ENCODE measurements at regions not wholly inside any gene's neighbourhood (a gene's known extent, or its start where the extent isn't known, plus 50 kb on each side); places are given as distances from the start of the nearest gene placed in this dataset.
"Not testable (repeated sequence)": the region's sequence is repeated elsewhere in the genome, so short reads cannot be mapped to it uniquely, and the experiment has no call there.

- DNase-seq = no peak
These were observed 121.1 kb upstream of the SYT13 start for GRCh38 chr11:45407226-45407625.

DNA sequence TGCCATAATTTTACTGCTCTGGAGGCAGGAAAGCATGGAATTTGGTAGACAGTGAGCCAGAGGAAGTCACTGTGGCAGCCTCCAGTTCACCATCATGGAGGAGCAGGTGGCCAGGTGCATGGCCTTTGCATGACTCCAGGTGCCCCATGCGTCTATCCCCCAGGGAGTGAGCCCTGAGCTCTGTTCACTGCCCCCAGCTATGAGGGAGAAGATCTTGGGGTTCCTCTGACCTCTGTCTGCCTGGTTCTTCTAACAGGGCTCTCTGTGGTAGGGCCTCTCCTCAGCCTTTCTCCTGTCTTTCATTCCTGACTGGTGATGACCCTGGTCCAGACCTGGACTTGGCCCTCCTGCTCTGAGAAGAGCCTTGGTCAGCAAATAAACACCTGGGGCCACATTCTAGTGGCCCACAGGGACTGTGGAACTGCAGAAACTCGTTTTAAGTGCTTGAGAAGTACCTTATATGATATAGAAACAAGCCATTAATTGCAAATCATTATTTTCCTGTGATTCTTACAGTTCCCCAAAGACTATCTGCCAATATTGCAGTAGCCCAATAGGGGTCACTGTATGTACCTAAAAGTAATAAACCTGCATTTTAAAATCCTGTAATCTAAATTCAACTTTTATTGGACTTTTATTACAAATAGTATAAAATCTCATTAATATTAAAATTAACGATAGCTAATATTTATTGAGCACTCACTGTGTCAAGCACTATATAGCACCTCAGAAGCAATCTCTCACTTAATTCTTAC is 120.0 kb upstream of the SYT13 start:
- DNase-seq = no peak

GRCh38 chr11:45403521-45403920 is 117.4 kb upstream of the SYT13 start:
- not testable (repeated sequence) for DNase-seq

GRCh38 chr11:45402049-45402630 is 116.0 kb upstream of the SYT13 start:
- no peak for DNase-seq

DNA sequence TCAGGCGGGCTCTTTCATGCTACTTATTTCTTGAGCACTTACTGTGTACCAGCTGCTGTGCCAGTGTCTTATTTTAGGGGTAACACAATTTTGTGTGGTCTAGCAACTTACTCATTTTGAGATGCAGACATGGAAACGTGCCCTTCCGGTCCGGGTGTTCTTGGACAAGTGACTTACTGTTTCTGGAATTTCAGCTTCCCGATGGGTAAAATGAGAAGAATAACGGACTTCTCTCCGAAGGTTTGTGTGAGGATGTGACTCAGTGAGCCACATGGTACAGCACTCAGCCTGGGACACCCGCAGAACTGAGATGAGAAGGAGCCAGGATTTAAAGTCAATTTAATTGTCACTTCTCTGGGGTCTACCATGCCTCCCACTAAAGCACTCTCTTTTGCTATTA is 114.5 kb upstream of the SYT13 start:
- no peak for DNase-seq

DNA sequence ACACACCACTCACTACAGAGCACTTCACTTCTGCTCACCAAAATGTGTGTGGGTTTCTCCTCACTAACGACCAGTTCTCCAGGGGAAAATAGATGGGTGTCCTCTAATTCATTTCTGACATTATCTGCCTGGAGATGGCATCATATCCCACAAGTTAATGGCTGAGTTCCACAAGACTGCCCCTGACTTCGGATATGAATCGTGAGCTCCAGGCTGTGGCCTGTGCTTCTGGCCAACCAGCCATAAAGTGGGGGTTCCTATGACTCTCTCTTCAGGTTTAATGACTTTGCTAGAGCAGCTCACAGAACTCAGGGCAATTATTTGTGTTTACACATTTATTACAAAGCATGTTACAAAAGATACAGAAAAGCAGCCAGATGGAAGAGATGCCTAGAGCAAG is 113.0 kb upstream of the SYT13 start:
- peak in 1 of 14 donors; percentile 9 for DNase-seq

DNA sequence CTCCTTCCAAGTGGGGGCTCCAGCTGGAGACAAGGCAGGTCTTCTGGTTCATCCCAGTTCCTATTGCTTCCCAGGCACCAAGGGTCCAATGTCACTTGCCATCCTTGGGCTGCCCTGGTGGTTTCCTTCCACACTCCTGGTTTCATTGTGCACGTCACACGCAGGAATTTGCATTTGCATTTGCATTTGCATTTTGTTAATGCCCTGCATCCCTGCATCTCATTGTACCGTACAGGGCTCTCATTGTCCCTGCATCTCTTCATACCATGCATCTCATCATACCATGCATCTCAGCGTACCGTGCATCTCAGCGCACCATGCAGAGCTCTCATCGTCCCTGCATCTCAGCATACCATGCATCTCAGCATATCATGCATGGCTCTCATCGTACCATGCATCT is 112.2 kb upstream of the SYT13 start:
- no peak for DNase-seq

GRCh38 chr11:45396394-45396793 is 110.3 kb upstream of the SYT13 start:
- DNase-seq = no peak

DNA sequence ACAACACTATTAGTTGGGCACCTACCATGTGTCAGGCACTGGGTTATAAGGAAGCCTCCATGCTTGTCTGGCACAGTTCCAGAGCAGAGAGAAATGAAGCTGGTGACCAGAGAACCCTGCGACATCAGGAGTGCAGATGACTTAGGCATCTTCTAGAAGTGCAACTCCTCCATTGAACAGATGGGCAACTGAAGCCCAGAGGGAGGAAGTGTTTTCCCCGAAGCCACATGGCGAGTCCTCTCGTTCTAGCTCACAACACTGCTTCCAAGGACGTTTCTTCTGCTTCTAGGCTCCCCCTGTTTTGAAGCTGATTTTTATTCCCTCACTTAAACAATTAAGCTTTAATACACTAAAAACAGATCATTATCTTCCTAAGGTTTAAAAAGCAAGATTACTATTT is 109.8 kb upstream of the SYT13 start:
- DNase-seq = no peak

DNA sequence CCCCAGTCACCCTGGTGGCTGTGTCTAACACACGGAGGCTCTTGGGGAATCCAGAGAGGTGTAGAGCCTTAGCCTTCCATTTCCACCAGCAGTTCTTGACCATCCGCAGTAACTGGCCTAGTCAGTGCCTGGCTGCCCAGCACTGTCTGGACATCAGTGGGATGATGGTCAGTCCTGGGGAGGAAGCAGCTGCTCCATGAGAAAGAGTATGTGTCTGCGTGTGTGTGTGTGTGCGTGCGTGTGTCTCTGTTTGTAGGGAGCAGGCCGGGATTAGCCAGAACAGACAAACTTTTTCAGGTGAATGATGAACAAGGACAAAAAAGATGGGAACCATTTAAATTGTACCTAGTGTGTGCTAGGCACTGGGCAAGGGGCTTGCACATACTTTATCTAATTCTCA is 109.3 kb upstream of the SYT13 start:
- DNase-seq = no peak

DNA sequence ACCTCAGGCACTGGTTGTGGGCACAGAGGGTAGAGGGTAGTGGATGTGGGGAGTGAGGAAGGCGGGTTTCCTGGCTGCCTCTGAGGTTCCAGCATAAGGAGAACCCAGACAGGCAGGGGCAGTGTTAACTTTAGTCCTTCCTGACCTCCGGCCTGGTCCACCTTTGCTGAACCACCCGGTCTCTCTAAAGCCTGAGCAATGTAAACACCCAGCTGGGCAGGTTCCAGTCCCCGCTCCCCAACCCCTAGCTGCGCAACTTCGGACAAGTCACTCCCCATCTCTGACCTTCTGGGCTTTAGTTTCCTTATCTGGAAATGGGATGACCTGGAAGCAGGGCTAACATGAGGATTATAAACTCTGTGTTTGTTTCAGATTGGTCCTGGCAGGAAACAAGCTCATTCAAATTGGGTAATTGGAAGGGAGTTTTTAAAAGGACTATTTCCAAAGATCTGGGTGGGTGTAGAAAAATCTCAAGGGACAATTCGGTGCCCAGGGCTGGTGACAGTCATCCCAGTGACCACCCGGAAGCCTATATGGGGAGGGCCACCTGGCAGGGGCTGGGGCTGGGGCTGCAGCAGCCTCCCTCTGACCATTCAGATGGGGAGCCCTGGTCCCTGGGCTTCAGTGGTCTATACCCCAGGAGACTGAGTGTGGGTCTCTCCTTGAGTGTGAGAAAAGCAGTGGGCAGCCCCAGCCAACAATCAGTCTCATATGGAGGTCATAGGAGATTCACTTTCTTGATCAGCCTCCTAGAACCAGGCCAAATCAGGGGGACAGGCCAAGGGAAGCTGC is 108.3 kb upstream of the SYT13 start:
- no peak for DNase-seq

DNA sequence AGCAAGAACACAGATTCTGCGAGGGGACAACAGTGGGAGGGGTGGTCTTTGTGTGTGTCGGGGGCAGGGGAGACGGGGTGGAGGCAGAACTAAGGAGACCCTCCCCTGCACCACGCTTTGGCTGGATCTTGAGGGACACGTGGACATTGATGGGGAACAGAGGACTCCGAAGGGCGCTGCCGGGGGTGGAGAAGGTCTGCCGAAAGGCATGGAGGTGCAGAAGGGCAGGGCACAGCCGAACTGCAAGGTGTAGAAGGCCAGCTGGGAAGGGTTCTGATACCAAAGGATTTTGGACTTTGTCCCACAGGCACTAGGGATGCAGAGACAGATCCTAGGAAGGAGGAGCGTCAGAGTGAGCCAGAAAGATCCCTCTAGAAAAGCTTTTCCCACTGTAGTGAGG is 107.7 kb upstream of the SYT13 start:
- DNase-seq = no peak

GRCh38 chr11:45393334-45393733 is 107.2 kb upstream of the SYT13 start:
- no peak for DNase-seq

GRCh38 chr11:45392591-45393091 is 106.5 kb upstream of the SYT13 start:
- DNase-seq = no peak

- DNase-seq = no peak
These were observed 106.0 kb upstream of the SYT13 start for GRCh38 chr11:45392154-45392553.

DNA sequence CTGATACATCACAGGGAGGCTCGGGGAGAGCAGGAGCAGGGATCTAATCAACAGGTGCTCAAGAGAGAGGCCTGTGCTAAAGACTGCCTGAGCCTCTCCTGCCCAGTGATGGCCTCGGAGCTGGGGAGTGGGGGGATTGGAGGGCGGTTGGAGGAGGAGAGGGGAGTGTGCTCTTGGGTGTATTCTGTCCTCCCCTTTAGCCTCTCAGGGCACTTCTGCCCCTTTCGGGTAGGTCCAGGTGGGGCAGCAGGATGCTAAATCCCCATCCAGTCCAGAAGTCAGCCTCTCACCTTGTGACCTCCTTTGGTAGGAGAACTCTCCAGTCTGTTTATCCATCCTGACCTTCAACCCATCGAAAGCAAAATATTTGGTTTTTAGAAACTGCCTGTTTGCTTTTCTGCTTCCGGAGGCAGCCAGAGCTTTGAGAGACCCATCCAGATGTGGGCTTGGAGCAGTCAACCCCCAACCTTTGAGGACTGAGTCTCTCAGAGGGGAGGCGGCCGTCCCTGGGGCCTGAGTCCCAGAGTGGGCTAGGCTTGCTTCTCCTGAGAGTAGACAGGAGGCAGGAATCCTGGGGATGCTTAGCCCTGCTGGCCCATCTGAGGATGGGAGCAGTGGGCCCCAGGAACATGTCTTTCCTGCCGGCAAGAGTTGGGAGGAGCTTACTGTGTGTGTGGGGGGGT is 105.2 kb upstream of the SYT13 start:
- no peak for DNase-seq

GRCh38 chr11:45390407-45390806 is 104.3 kb upstream of the SYT13 start:
- no peak for DNase-seq

GRCh38 chr11:45388472-45388871 is 102.3 kb upstream of the SYT13 start:
- no peak for DNase-seq

DNA sequence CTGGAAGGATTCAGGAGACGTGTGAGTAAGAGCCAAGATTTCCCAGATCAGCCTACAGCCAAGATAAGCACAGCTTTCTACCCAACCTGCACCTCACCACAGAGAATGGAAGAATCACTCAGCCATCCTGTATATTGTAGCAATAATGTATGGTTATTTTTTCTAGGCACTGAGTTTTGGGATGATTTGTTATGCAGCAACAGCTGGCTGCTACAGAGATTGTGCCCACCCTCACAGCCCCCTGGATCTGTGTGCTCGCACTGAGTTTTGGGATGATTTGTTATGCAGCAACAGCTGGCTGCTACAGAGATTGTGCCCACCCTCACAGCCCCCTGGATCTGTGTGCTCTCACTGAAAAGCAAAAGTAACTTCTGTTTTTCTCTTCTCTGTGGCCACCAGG is 101.7 kb upstream of the SYT13 start:
- DNase-seq = not testable (repeated sequence)

DNA sequence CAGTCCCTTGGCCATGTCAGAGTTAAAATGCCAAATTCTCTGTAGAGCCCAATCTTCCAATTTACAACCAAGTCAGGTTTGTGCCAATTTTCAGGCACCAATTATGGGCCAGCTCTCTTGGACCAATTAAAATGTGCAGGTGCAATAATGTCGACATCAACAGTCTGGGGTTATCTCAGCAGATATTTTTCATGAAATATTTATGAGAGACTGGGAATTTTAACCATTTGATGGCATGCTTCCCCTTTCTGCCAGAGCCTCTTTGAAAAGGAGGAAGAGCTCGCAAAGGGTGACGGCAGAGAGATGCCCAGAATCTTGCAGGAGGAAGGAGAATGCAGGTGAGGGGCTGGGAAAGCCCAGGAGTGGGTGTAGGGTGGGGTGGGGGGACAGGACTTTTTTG is 100.8 kb upstream of the SYT13 start:
- DNase-seq = no peak

DNA sequence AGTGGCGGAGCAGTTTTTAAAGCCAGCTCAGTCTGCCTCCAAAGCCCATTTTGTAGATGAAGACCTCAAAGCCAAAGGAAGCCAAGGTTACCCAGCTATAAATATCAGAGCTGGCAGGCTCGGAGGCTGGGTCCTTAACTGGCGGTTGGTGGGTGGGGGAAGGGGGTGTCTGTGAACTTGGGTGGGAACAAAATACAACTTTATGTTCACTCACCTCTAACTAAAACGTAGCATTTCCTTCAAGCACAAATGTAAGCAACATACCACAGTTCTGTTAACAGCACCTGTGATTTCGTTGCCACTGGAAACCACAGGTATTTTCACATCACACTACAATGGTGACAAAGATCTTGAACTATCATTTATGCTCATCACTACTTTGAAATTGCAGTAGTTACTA is 99.7 kb upstream of the SYT13 start:
- no peak for DNase-seq

DNA sequence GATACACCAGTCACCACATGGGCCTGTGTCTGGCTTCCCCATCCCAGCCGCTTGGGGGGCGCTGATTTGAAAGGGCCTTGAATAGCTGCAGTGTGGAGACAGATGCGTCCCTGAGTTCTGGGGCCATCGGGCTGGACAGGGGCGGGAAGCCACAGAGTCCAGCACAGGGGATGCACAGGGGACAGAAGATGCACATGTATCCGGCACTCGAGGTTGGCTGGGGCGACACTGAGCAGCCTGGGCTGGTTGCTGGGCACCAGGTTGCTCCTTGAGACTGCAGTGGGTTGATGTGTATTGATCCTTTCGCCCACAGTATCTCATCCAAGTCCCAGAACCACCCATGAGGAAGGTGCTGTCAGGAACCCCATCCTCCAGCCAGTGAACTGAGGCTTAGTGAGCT is 99.3 kb upstream of the SYT13 start:
- DNase-seq = no peak

- DNase-seq = no peak
These were observed 98.6 kb upstream of the SYT13 start for GRCh38 chr11:45384711-45385241.
